ENCODE measurements at regions not wholly inside any gene's neighbourhood (a gene's known extent, or its start where the extent isn't known, plus 50 kb on each side); places are given as distances from the start of the nearest gene placed in this dataset.

DNA sequence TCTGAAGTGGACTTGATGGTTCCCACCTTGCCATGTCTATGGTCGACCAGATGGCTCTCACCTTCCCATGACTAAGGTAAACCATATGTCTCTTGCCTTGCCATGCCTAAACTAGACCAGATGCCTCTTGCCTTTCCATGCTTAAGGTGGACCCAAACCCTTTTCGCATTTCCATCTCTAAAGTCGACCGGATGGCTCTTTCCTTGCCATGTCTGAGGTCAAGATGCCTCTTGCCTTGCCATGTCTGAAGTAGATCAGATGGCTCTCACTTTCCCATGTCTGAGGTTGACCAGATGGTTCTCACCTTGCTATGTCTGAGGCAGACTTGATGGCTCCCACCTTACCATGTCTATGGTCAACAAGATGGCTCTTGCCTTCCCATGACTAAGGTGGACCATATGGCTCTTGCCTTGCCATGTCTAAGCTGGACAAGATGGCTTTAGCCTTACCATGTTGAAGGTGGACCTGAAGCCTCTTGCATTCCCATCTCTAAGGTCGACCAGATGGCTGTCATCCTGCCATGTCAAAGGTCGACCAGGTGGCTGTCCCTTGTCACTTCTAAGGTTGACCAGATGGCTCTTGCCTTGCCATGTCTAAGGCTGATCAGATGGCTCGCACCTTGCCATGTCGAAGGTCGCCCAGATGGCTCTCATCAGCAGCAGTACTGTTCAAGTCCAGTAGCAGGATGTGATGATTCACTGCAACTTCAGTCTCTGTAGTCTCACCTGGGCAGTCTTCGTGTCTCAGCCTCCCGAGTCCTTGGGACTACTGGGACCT, 1439.4 kb downstream of the UQCRFS1 start:
- intact Hi-C loops (cut with DNase I): no loop called here
- no peak overlapping the region for H3K4me3 ChIP-seq
- H3K9ac ChIP-seq (ENCODE audit: low read depth in 2 of 2, low read length in 2 of 2): no peak overlapping the region
- TF ChIP-seq, protein P1, sequence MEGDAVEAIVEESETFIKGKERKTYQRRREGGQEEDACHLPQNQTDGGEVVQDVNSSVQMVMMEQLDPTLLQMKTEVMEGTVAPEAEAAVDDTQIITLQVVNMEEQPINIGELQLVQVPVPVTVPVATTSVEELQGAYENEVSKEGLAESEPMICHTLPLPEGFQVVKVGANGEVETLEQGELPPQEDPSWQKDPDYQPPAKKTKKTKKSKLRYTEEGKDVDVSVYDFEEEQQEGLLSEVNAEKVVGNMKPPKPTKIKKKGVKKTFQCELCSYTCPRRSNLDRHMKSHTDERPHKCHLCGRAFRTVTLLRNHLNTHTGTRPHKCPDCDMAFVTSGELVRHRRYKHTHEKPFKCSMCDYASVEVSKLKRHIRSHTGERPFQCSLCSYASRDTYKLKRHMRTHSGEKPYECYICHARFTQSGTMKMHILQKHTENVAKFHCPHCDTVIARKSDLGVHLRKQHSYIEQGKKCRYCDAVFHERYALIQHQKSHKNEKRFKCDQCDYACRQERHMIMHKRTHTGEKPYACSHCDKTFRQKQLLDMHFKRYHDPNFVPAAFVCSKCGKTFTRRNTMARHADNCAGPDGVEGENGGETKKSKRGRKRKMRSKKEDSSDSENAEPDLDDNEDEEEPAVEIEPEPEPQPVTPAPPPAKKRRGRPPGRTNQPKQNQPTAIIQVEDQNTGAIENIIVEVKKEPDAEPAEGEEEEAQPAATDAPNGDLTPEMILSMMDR (IDR thresholded peaks at IDR 0.05): no peak
- no peaks in the 10 kb centered on the region for H3K27me3 ChIP-seq
- H3K27ac ChIP-seq: no peak overlapping the region
- no peak for DNase-seq
- H3K4me1 ChIP-seq: no peaks in the 10 kb centered on the region
- no peaks in the 10 kb centered on the region for H3K36me3 ChIP-seq
- H3K9me3 ChIP-seq: no peaks in the 10 kb centered on the region

DNA sequence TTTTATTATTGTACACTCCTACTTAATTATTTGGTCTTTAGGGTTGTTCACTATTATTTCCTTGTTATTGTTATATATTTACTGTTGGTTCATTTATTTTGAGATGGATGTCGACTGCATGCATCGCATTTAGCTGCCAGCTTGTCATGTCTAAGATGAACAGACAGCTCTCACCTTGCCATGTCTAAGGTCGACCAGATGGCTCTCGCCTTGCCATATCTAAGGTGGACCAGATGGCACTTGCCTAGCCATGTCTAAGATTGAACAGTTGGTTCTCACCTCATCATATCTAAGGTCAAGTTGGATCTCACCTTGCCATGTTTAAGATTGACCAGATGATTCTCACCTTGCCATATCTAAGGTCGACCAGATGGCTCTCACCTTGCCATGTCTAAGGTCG, 1440.9 kb downstream of the UQCRFS1 start:
- no peak for DNase-seq
- Histone ChIP-seq H3K4me3 (no peak overlapping the region), H3K9ac (ENCODE audit: low read depth in 2 of 2, low read length in 2 of 2) (no peak overlapping the region), H3K27ac (no peak overlapping the region), H3K27me3 (no peaks in the 10 kb centered on the region), H3K4me1 (no peaks in the 10 kb centered on the region), H3K36me3 (no peaks in the 10 kb centered on the region), H3K9me3 (no peaks in the 10 kb centered on the region)
- intact Hi-C loops (cut with DNase I): no loop called here
- TF ChIP-seq, protein P1 (IDR thresholded peaks at IDR 0.05): no peak

DNA sequence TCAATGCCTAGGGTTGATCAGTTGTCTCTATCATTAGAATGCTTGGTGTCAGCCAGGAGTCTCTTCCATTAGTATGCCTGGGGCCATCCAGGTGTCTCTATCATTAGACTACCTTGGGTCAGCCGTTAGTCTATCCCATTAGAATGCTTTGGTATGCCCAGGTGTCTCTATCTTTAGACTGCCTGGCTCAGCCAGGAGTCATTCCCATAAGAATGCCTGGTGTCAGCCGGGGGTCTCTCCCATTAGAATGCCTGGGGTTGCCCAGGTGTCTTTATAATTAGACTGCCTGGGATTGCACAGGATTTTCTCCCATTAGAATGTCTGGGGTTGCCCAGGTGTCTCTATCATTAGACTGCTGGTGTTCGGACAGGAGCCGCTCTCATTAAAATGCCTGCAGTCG, 1442.9 kb downstream of the UQCRFS1 start:
- no peak overlapping the region for H3K9ac ChIP-seq (ENCODE audit: low read depth in 2 of 2, low read length in 2 of 2)
- no peaks in the 10 kb centered on the region for H3K4me1 ChIP-seq
- DNase-seq: no peak
- H3K27ac ChIP-seq: no peak overlapping the region
- TF ChIP-seq, protein P1 (IDR thresholded peaks at IDR 0.05): no peak
- H3K4me3 ChIP-seq: no peak overlapping the region
- no peaks in the 10 kb centered on the region for H3K27me3 ChIP-seq
- intact Hi-C loops (cut with DNase I): no loop called here
- H3K36me3 ChIP-seq: no peaks in the 10 kb centered on the region
- no peaks in the 10 kb centered on the region for H3K9me3 ChIP-seq

DNA sequence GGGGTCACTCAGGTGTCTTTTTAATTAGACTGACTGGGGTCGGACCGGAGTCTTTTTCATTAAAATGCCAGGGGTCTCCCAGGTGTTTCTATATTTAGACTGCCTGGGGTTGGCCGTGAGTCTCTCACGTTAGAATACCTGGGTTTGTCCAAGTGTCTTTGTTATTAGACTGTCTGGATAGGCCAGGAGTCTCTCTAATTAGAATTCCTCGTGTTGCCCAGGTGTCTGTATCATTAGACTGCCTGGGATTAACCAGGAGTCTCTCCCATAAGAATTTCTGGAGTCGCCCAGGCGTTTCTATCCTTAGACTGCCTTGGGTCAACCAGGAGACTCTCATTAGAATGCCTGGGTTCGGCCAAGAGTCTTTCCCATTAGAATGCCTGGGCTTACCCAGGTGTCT, 1445.7 kb downstream of the UQCRFS1 start:
- intact Hi-C loops (cut with DNase I): no loop called here
- Histone ChIP-seq H3K9me3 (no peaks in the 10 kb centered on the region), H3K4me1 (no peaks in the 10 kb centered on the region)

DNA sequence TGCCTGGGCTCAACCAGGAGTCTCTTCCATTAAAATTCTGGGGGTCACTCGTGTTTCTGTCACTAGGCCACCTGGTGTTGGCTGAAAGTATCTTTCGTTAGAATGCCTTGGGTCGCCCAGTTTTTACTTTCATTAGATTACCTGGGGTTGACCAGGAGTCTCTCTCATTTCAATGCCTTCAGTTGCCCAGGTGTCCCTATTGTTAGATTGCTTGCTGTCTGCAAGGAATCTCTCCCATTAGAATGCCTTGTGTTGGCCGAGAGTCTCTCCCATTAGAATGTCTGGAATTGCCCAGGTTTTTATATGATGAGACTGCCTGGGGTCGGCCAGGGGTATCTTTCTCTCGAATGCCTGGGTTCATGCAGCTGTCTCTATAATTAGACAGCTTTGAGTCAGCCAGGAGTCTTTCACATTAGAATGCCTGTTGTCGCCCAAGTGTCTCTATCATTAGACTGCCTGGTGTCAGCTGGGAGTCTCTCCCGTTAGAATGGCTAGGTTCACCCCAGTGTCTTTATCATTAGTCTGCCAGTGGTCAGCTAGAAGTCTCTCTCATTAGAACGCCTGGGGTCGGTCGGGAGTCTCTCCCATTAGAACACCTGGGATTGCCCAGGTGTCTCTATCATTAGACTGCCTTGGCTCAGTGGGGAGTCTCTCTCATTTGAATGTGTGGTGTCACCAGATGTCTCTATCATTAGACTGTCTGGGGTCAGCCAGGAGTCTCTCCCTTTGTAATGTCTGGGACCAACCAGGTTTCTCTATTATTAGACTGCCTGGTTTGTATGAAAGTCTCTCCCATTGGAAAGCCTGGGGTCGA, 1446.8 kb downstream of the UQCRFS1 start:
- no peak overlapping the region for H3K27ac ChIP-seq
- TF ChIP-seq, protein P1 (IDR thresholded peaks at IDR 0.05): no peak
- H3K4me1 ChIP-seq: no peaks in the 10 kb centered on the region
- DNase-seq: peak; percentile 9
- no peak overlapping the region for H3K9ac ChIP-seq (ENCODE audit: low read depth in 2 of 2, low read length in 2 of 2)
- H3K4me3 ChIP-seq: no peak overlapping the region
- H3K36me3 ChIP-seq: no peaks in the 10 kb centered on the region
- H3K27me3 ChIP-seq: no peaks in the 10 kb centered on the region
- no peaks in the 10 kb centered on the region for H3K9me3 ChIP-seq
- intact Hi-C loops (cut with DNase I): no loop called here

More for the DNA sequence above, 1445.7 kb downstream of the UQCRFS1 start:
- Histone ChIP-seq H3K4me3 (no peak overlapping the region), H3K27me3 (no peaks in the 10 kb centered on the region), H3K36me3 (no peaks in the 10 kb centered on the region), H3K27ac (no peak overlapping the region), H3K9ac (ENCODE audit: low read depth in 2 of 2, low read length in 2 of 2) (no peak overlapping the region)
- TF ChIP-seq, protein P1 (IDR thresholded peaks at IDR 0.05): no peak
- no peak for DNase-seq
